ENCODE measurements at regions not wholly inside any gene's neighbourhood (a gene's known extent, or its start where the extent isn't known, plus 50 kb on each side); places are given as distances from the start of the nearest gene placed in this dataset.

DNA sequence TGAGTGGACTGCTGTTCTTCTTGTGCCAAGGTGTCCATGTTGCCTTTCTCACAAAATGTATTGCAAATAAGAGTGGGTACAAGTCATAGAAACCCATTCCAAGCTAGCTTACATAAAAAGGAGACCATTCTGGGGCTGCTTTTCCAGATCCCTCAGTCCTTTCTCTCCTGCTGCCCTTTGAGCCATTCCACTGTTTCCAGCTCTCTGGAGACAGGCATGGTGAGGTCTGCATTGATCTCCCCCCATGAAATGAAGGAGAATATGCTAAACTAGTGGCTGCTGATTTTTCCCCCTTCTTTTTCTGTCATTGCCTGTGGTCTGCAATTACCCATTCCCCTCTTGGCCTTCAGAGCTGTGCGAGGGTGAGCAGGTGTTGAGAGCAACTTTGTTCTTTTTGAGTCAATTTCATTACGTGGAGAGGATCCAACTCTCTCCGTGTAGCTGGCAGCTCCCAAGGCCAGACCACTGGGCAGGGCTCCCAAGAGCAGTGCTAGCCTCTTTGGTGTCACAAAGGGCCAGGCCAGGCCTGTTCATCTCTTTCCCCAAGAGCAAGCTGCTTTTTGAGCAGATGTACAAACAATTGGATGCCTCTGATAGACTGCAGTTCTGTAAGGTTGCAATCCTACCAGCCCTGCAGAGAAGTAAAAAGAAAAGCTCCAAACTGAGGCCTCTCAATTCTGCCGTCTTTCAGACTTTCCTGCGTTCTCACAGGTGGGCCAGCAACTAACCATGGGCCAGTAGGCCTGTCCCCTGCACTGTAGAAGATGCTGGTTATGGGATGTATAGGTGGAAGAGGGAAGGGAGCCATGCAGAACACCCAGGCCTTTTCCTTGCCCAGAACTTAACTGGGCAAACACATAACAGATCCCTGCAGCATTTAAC lies 96.1 kb upstream of the ARMC2 start:
- no peak for DNase-seq

GRCh38 chr6:108752733-108753590 lies 95.3 kb upstream of the ARMC2 start:
- no peak for DNase-seq

DNA sequence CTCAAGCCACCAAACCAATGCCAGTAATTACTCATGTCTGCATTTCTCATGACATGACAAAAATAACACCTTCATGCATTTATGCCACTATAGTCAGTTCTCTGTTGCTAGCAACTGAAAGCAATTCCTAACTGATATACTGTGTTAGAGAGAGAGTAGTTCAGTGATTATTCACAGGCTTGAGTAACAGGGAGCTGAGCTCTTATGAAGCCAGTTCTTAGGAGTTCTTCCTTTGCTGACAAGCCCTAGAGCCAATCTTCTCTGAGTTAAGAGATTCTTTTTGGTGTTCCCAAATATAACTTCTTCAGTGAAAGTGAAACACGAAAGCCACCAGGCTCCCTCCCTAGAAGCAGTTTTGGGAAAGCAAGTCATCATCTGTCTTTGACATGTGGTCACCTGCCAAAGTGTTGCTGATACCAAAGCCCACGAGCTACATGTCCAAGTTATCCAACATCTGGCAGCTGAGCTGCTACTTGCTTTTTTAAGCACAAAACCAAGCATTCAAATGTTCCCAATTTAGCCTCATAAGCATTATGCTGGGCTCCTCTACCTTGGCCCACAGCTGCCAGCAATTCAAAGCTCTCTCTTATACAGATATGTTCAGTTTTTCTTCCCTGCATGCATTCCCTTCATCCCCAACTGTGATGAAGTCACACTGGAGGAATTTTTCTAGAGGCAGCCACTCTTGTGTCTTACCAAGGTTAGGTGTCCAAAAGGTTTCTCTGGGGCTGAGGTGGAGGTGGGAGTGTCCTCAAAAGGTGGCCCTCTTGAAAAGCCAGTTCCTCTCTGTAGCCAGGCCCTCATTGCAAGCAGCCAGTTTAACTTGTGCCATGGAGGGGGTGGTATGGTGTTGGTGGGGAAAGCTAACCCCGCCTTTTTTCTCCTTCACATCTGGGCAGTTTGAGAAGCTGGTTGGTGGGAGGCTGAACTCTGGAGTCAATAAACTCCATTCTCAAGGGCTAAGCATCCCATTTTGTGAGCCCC lies 92.7 kb upstream of the ARMC2 start:
- no peak for DNase-seq

- no peak for DNase-seq
These were observed 90.9 kb upstream of the ARMC2 start for GRCh38 chr6:108757357-108757756.

DNA sequence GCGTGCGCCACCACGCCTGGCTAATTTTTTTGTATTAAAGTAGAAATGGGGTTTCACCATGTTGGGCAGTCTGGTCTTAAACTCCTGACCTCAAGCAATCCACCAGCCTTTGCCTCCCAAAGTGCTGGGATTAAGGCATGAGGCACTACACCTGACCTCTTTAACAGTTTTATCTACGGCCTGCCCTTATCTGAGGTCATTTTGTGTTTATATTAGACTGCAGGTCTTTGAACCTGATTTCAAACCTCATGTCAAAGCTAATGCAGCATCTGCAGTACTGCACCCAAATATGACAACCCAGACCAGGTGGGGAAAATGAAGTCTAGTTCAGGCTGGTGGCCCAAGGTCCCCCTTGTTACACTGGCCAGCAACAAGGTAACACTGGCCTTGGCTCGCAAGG lies 89.3 kb upstream of the ARMC2 start:
- no peak for DNase-seq

- no peak for DNase-seq
These were observed 87.8 kb upstream of the ARMC2 start for GRCh38 chr6:108760126-108761050.

GRCh38 chr6:108762394-108762793 lies 85.8 kb upstream of the ARMC2 start:
- DNase-seq, result no peak

DNA sequence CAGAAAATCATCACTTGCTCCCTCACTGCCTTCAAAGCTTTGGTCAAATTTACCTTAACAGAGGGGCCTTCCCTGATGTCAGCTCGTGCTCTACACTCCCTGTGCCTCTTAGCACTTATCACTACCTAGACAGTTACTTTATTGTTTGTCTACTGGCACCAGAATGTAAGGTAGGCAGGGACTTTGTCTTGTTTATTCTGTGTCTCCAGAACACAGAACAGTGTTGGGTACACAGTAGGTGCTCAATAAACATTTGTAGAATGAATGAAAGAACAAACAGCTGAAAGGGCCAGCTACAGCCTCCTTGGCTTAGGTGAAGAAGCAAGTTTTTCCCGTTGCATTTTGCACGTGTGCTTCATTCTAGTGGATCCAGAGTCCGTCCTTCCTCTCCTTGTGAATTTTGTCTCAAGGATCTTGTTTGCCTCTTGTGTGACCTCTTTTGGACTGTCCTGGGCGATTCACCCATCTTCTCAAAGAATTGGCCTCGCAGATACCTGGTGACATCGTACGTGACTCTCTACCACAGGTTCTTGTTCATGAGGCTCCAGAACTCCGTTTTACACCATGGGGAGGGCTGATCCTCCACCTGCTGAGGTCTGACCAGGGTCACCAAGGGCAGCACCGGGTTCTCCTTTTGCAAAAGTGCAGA lies 84.2 kb upstream of the ARMC2 start:
- DNase-seq, result no peak

- no peak for DNase-seq
These were observed 83.7 kb upstream of the ARMC2 start for GRCh38 chr6:108764580-108764950.

DNA sequence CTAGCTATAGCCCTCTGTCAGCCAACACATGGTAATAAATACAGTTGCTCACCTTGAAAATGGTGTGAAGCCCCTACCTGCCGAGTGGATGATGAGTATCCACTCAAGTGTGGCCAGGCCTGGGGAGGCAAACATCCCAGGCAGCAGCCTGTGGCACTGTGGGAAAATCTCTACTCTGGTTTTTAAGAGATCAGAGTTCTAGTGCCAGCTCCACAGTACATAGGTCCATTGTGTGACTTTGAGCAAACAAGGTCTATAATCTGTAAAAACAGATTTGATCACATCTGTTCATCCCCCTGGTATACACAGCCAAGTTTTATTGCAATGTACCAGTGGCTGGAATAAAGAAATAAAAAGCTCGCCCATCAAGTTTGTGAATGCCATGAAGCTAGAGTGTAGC lies 82.7 kb upstream of the ARMC2 start:
- DNase-seq, result no peak

DNA sequence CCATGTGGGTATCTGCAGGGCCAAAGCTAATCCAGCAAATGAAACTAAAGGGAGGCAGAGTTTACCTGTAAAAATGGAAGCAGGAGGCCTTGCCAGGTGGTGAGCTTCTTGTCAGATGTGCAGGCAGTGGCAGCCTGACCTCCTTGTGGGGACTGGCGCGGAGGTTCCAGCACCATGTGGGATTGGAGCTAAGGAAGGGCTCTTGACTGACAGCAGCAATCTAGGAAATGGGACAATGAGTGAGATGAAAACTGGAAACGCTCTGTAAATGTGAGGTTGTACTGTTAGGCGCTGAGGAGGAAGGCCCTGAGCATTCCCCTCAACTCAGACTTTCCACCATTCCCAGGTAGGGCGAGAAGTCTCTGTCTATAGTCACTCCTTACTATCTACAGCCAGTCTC lies 81.8 kb upstream of the ARMC2 start:
- no peak for DNase-seq

DNA sequence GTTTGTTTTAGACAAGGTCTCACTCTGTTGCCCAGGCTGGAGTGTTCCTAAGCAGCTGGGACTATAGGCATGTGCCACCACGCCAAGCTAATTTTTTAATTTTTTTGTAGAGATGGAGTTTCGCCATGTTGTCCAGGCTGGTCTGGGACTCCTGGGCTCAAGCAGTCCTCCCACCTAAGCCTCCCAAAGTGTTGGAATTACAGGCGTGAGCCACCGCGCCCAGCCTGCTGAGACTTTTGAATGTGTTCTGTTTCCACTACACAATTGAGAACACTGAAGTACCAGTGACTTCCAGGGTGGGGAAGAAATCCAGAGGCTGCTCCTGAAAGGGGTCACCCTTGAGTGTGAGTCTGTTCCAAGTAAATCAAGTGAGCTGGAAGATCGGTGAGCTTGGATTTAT lies 81.3 kb upstream of the ARMC2 start:
- no peak for DNase-seq

DNA sequence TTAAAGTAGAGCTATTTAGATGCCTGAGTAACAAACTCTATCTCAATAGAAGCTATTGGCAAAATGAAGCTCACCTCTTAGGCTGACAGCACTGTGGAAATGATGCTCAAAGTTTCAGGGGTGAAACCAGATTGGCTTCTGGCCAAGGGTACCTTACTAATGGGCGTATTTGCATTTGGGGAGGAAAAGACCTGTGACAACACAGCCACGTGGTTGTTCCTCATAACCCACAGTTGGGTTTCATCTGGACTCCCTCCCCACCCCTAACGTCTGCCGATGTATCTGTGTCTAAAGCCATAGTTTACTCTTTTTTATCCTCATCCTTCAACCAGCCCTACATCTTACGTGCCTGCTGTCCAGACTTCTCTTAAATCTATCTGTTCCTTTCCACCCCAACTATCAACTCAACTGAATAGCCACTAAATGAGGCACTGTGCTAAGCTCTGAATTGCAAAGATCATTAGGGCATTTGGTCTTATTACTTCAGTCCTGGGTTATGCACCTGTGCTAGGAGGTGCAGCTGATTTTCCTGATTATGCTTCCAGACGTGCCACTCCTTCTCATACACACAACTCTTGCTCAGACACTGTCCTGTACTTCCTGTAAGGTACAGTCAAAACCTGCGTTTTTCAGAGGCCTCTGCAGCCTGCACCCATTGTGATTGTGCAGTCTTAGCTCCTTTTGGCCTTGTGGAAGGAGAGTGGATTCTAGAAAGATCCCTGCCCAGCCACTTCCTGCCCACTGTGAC lies 80.6 kb upstream of the ARMC2 start:
- DNase-seq, result no peak

DNA sequence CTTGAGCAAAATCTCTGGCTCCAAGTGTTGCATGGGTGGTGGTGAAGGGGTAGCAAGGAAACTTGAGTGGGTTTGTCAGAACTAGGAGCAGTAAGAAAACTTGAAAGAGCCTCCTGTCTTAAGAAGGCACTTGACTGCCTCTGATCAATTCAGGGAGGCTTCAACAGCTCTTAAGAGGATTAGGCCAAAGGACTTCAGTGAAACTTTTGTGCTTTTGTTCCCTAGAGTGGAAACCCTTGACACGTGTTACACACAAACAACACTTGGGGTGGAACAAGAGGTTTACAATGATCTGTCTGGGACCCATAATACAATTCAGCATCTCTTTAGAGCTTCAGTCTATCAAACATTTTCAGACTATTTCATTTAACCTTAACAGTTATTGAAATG lies 80.1 kb upstream of the ARMC2 start:
- no peak for DNase-seq

GRCh38 chr6:108768792-108769524 lies 79.3 kb upstream of the ARMC2 start:
- DNase-seq, result no peak

DNA sequence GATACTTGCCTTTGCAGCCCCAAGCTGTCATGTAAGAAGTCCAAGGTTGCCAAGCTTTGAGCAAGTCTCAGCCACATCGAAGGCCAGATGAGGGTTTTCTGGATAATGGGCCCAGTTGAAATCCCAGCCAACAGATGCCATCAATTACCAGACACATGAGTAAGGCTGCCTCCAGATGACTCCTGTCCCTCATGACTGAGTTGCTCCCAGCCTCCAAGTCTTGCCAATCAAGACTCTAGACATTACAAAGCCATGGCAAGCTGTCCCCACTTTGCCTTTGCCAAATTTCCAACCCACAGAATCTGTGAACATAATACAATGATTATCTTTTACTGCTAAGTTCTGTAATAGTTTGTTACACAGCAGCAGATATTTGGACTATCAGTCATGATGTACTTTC lies 76.8 kb upstream of the ARMC2 start:
- no peak for DNase-seq

GRCh38 chr6:108774555-108774954 lies 73.7 kb upstream of the ARMC2 start:
- no peak for DNase-seq

GRCh38 chr6:108777536-108777935 lies 70.7 kb upstream of the ARMC2 start:
- DNase-seq, result no peak

DNA sequence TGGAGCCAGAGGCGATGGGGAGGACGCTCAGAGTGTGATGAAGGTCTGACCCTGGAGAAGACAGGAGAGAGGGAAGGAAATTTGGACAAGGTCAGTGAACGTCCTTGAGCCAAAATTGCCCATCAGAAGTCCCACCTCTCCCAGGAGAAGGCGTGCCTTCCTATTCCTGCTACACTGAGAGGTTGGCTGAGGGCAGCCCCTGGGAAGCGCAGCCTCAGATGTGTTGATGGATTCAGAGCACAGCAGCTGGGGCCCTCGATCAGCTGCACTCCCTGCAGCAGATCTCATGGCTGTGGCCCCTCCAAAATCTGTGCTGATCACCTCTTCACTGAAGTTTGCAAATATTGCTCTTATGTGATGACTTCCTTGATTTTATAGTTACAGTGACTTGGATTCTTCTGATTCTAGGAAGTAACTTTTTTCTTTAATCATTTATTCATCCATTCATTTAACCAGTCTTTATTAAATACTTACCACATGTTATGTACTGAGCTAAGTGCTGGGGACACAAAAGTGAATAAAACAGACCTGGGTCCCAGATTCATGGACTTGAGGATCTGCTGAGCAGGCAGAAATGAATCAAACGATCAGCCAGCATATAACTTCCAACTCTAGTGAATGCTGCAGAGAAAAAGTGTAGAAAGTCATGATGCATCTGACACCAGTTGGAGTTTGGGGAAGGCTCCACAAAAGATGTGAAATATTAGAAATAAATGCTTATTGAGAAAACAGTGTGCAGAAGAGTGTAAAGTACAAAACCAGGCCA lies 69.6 kb upstream of the ARMC2 start:
- no peak for DNase-seq

All from CD4-positive, alpha-beta T cell treated with Interferon alpha-2 for 1 hour (primary cell).